Astrocyte (in vitro differentiated cells and primary cell): ENCODE measurements at regions not wholly inside any gene's neighbourhood (a gene's known extent, or its start where the extent isn't known, plus 50 kb on each side); places are given as distances from the start of the nearest gene placed in this dataset.

Source experiments
- CTCF ChIP-seq: IDR thresholded peaks from 2 replicates; pipeline ENCODE4 v1.5.1; 2011; ENCODE audit warnings: low read depth, mild to moderate bottlenecking, inconsistent platforms, low read length, moderate library complexity; ENCODE audit not compliant: insufficient read depth
- EZH2 ChIP-seq: IDR thresholded peaks from 2 replicates; pipeline ENCODE4 v1.6.1; 2012; ENCODE audit warnings: mild to moderate bottlenecking, low read length, inconsistent platforms; ENCODE audit not compliant: insufficient read depth

- TF ChIP-seq CTCF (no peak), EZH2 (no peak)
Observed at GRCh38 chr6:11364971-11365397, 132.5 kb upstream of the NEDD9 start.
